ENCODE measurements at regions not wholly inside any gene's neighbourhood (a gene's known extent, or its start where the extent isn't known, plus 50 kb on each side); places are given as distances from the start of the nearest gene placed in this dataset.
"Not testable (repeated sequence)": the region's sequence is repeated elsewhere in the genome, so short reads cannot be mapped to it uniquely, and the experiment has no call there.

- DNase-seq (ENCODE audit: low read depth): no peak
Observed at GRCh38 chr15:95690631-95691340, 639.7 kb upstream of the NR2F2 start.

GRCh38 chr15:95693917-95694316, 636.6 kb upstream of the NR2F2 start:
- DNase-seq (ENCODE audit: low read depth): no peak

- no peak for DNase-seq (ENCODE audit: low read depth)
Observed at GRCh38 chr15:95698230-95698629, 632.3 kb upstream of the NR2F2 start.

GRCh38 chr15:95698951-95699350, 631.5 kb upstream of the NR2F2 start:
- DNase-seq (ENCODE audit: low read depth): peak; percentile 35

- DNase-seq (ENCODE audit: low read depth): no peak
Observed at GRCh38 chr15:95699578-95699977, 630.9 kb upstream of the NR2F2 start.

GRCh38 chr15:95700692-95701091, 629.8 kb upstream of the NR2F2 start:
- not testable (repeated sequence) for DNase-seq (ENCODE audit: low read depth)

GRCh38 chr15:95701410-95701809, 629.1 kb upstream of the NR2F2 start:
- DNase-seq (ENCODE audit: low read depth): no peak

GRCh38 chr15:95709959-95710695, 620.4 kb upstream of the NR2F2 start:
- no peak for DNase-seq (ENCODE audit: low read depth)

GRCh38 chr15:95712785-95713184, 617.7 kb upstream of the NR2F2 start:
- no peak for DNase-seq (ENCODE audit: low read depth)

GRCh38 chr15:95713324-95713723, 617.2 kb upstream of the NR2F2 start:
- DNase-seq (ENCODE audit: low read depth): no peak

GRCh38 chr15:95715116-95715903, 615.2 kb upstream of the NR2F2 start:
- DNase-seq (ENCODE audit: low read depth): no peak

- DNase-seq (ENCODE audit: low read depth): no peak
Observed at GRCh38 chr15:95715906-95716656, 614.4 kb upstream of the NR2F2 start.

- no peak for DNase-seq (ENCODE audit: low read depth)
Observed at GRCh38 chr15:95716708-95717107, 613.8 kb upstream of the NR2F2 start.

- no peak for DNase-seq (ENCODE audit: low read depth)
Observed at GRCh38 chr15:95718441-95718840, 612.1 kb upstream of the NR2F2 start.

- DNase-seq (ENCODE audit: low read depth): no peak
Observed at GRCh38 chr15:95724908-95725633, 605.4 kb upstream of the NR2F2 start.

GRCh38 chr15:95726891-95727290, 603.6 kb upstream of the NR2F2 start:
- DNase-seq (ENCODE audit: low read depth): no peak

GRCh38 chr15:95733931-95734330, 596.6 kb upstream of the NR2F2 start:
- no peak for DNase-seq (ENCODE audit: low read depth)

GRCh38 chr15:95734422-95735316, 595.8 kb upstream of the NR2F2 start:
- peak; percentile 32 for DNase-seq (ENCODE audit: low read depth)

GRCh38 chr15:95737060-95737459, 593.4 kb upstream of the NR2F2 start:
- DNase-seq (ENCODE audit: low read depth): no peak

GRCh38 chr15:95739131-95739530, 591.4 kb upstream of the NR2F2 start:
- no peak for DNase-seq (ENCODE audit: low read depth)

Measured in RPMI7951 (cell line).